KOPT-K1 (cell line): ENCODE measurements at regions not wholly inside any gene's neighbourhood (a gene's known extent, or its start where the extent isn't known, plus 50 kb on each side); places are given as distances from the start of the nearest gene placed in this dataset.

Experiments
- H3K27ac ChIP-seq: fragments of 200-600 bp; sonication (generic); 2 replicates; pipeline ENCODE4 v1.5.1; 2016; ENCODE audit warnings: antibody characterized with exemption, mild to moderate bottlenecking, low read depth, low read length; ENCODE audit not compliant: poor library complexity, severe bottlenecking
- H3K36me3 ChIP-seq: fragments of 200-600 bp; sonication (generic); 2 replicates; pipeline ENCODE4 v1.5.1; 2017; ENCODE audit warnings: antibody characterized with exemption, mild to moderate bottlenecking, low read length, moderate library complexity; ENCODE audit not compliant: insufficient read depth
- H3K9me3 ChIP-seq: fragments of 200-600 bp; sonication (generic); 2 replicates; pipeline ENCODE4 v1.5.1; 2017; ENCODE audit warnings: antibody characterized with exemption, low read length, mild to moderate bottlenecking; ENCODE audit not compliant: insufficient read depth, poor library complexity, severe bottlenecking

GRCh38 chr11:79857377-79858214, 416.8 kb upstream of the TENM4 start:
- Histone ChIP-seq H3K27ac (no peak overlapping the region), H3K9me3 (no peaks in the 10 kb centered on the region), H3K36me3 (no peaks in the 10 kb centered on the region)

- Histone ChIP-seq H3K36me3 (no peaks in the 10 kb centered on the region), H3K27ac (no peak overlapping the region), H3K9me3 (no peaks in the 10 kb centered on the region)
Observed at GRCh38 chr11:79852176-79852575, 411.3 kb upstream of the TENM4 start.

GRCh38 chr11:79845002-79845709, 404.3 kb upstream of the TENM4 start:
- Histone ChIP-seq H3K27ac (no peak overlapping the region), H3K9me3 (no peaks in the 10 kb centered on the region), H3K36me3 (no peaks in the 10 kb centered on the region)

- no peaks in the 10 kb centered on the region for H3K36me3 ChIP-seq
Observed at GRCh38 chr11:79834015-79834414, 393.2 kb upstream of the TENM4 start.

GRCh38 chr11:79830446-79830845, 389.6 kb upstream of the TENM4 start:
- no peaks in the 10 kb centered on the region for H3K9me3 ChIP-seq
- no peak overlapping the region for H3K27ac ChIP-seq
- no peaks in the 10 kb centered on the region for H3K36me3 ChIP-seq

More at GRCh38 chr11:79834015-79834414, 393.2 kb upstream of the TENM4 start:
- Histone ChIP-seq H3K9me3 (no peaks in the 10 kb centered on the region), H3K27ac (no peak overlapping the region)

GRCh38 chr11:79829891-79830290, 389.1 kb upstream of the TENM4 start:
- no peaks in the 10 kb centered on the region for H3K9me3 ChIP-seq
- no peaks in the 10 kb centered on the region for H3K36me3 ChIP-seq
- no peak overlapping the region for H3K27ac ChIP-seq

GRCh38 chr11:79822766-79823165, 381.9 kb upstream of the TENM4 start:
- Histone ChIP-seq H3K36me3 (no peaks in the 10 kb centered on the region), H3K27ac (no peak overlapping the region), H3K9me3 (no peaks in the 10 kb centered on the region)

GRCh38 chr11:79813551-79813950, 372.7 kb upstream of the TENM4 start:
- no peaks in the 10 kb centered on the region for H3K36me3 ChIP-seq
- H3K9me3 ChIP-seq: no peaks in the 10 kb centered on the region
- H3K27ac ChIP-seq: no peak overlapping the region

- no peaks in the 10 kb centered on the region for H3K36me3 ChIP-seq
- no peak overlapping the region for H3K27ac ChIP-seq
- H3K9me3 ChIP-seq: no peaks in the 10 kb centered on the region
Observed at GRCh38 chr11:79809487-79809886, 368.7 kb upstream of the TENM4 start.

- no peak overlapping the region for H3K27ac ChIP-seq
- H3K9me3 ChIP-seq: no peaks in the 10 kb centered on the region
- no peaks in the 10 kb centered on the region for H3K36me3 ChIP-seq
Observed at GRCh38 chr11:79807506-79807905, 366.7 kb upstream of the TENM4 start.

- no peaks in the 10 kb centered on the region for H3K9me3 ChIP-seq
- H3K27ac ChIP-seq: no peak overlapping the region
- H3K36me3 ChIP-seq: no peaks in the 10 kb centered on the region
Observed at GRCh38 chr11:79796704-79797103, 355.9 kb upstream of the TENM4 start.

GRCh38 chr11:79794484-79795393, 353.9 kb upstream of the TENM4 start:
- no peaks in the 10 kb centered on the region for H3K9me3 ChIP-seq
- no peaks in the 10 kb centered on the region for H3K36me3 ChIP-seq
- H3K27ac ChIP-seq: no peak overlapping the region

GRCh38 chr11:79794057-79794456, 353.2 kb upstream of the TENM4 start:
- Histone ChIP-seq H3K27ac (no peak overlapping the region), H3K36me3 (no peaks in the 10 kb centered on the region), H3K9me3 (no peaks in the 10 kb centered on the region)

GRCh38 chr11:79786961-79787360, 346.1 kb upstream of the TENM4 start:
- Histone ChIP-seq H3K36me3 (no peaks in the 10 kb centered on the region), H3K9me3 (no peaks in the 10 kb centered on the region), H3K27ac (no peak overlapping the region)

GRCh38 chr11:79783833-79784232, 343.0 kb upstream of the TENM4 start:
- Histone ChIP-seq H3K27ac (no peak overlapping the region), H3K9me3 (no peaks in the 10 kb centered on the region), H3K36me3 (no peaks in the 10 kb centered on the region)
